ENCODE measurements at regions not wholly inside any gene's neighbourhood (a gene's known extent, or its start where the extent isn't known, plus 50 kb on each side); places are given as distances from the start of the nearest gene placed in this dataset.
A peak's percentile ranks its signal among the peaks of the same experiment; 100 is the strongest.

DNA sequence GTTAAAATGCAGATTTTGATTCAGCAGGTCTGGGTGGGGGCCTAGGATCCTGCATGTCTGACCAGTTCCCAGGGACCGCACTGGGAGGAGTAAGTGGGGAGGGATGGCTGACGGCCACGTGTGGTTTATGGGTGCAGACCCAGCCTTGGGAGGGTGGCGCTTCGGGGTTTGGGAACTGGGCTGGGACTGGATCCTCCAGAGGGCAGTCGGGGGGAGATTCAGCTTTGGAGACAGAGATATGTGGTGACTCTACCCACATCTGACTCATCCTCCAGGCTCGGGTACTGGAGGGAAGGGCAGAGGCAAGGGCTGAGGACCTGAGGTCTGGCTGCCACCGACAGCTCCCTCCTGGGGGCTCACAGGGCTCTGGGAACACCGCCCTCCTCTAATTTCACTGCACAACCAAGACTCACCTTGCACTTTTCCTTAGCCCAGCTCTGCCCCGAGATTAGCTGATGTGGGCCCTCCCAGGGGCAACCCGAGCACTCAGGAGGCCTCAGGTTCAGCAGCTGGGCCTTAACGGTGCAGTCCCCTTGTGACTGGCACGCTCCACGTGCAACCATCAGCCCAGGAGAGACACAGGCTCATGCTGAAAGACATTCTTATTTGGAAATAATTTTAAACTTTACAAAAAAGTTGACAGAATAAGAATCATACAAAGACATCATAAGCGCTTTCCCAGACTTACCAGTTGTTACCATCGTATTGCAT lies 172.8 kb upstream of the PMEPA1 start:
- Histone ChIP-seq H3K27ac (no peak overlapping the region), H3K36me3 (no peaks in the 10 kb centered on the region), H3K9me3 (peaks cover 0 to 7% (median 0%) of the 10 kb centered on the region in 3 donors), H3K4me1 (no peaks in the 10 kb centered on the region), H3K4me3 (no peak overlapping the region), H3K27me3 (no peaks in the 10 kb centered on the region)
- in situ Hi-C loops (cut with MboI; ENCODE audit: low sequenced_read_pairs in 4 of 4), result loop anchor here in 1 of 4 donors (25.0 kb wide), 1 partner anchor 95 kb away; no protein-coding TSS in a partner anchor
- no peak for ATAC-seq
- DNase-seq, result no peak
- TF ChIP-seq, protein P1, sequence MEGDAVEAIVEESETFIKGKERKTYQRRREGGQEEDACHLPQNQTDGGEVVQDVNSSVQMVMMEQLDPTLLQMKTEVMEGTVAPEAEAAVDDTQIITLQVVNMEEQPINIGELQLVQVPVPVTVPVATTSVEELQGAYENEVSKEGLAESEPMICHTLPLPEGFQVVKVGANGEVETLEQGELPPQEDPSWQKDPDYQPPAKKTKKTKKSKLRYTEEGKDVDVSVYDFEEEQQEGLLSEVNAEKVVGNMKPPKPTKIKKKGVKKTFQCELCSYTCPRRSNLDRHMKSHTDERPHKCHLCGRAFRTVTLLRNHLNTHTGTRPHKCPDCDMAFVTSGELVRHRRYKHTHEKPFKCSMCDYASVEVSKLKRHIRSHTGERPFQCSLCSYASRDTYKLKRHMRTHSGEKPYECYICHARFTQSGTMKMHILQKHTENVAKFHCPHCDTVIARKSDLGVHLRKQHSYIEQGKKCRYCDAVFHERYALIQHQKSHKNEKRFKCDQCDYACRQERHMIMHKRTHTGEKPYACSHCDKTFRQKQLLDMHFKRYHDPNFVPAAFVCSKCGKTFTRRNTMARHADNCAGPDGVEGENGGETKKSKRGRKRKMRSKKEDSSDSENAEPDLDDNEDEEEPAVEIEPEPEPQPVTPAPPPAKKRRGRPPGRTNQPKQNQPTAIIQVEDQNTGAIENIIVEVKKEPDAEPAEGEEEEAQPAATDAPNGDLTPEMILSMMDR (IDR thresholded peaks at IDR 0.05 in 4 of 5, conservative IDR thresholded peaks at IDR 0.05 in 1 of 5), result no peak
- no peak for TF ChIP-seq POLR2A (IDR thresholded peaks at IDR 0.05)
- intact Hi-C loops (cut with DNase I; ENCODE audit: low total_unique reads), result no loop called here

DNA sequence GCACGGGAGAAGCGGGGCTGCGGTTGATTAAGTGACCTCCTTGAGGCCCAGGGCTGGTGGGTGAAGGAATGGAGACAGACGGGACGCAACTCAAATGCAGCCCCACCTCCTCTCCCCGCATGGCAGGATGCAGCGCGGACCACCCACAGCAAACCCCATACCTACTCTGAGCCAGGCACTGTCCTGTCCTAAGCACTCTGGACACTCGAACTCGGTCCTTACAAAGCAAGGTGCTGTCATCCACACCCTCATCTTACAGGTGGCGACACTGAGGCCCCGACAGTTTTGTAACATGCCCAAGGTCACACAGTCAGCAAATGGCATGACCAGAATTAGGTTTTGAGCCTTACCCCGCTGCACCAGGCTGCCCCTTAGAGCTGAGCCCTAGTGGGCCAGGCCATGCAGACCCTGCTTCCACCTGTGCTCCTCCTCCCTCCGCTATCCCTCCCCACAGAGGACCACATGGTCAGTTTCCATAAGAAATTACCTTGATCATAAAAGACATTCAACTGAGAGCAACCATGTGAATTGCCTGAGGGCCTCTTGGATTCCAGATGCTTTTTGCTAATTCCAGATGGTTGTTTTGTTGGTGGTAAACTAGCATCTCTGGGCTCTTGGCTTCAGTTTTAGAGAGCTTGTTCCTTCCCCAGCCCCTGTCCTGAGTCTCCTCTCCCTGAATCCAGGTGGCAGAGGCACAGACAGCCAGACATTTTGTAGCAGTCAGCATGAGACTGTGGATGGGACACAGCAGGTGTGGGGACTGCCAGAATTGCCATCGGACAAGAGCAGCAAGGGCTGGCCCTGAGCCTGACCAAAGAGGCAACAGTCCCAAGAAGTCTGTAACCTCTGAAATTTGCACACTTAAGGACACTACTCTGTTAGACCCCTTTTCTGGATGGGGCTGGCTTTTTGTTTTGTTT lies 171.9 kb upstream of the PMEPA1 start:
- Histone ChIP-seq H3K36me3 (no peaks in the 10 kb centered on the region), H3K4me3 (no peak overlapping the region), H3K9me3 (no peaks in the 10 kb centered on the region), H3K27me3 (no peaks in the 10 kb centered on the region), H3K4me1 (no peaks in the 10 kb centered on the region), H3K27ac (no peak overlapping the region)
- no peak for ATAC-seq
- TF ChIP-seq, protein P1 (IDR thresholded peaks at IDR 0.05 in 4 of 5, conservative IDR thresholded peaks at IDR 0.05 in 1 of 5), result no peak
- TF ChIP-seq POLR2A (IDR thresholded peaks at IDR 0.05), result no peak
- DNase-seq, result no peak
- in situ Hi-C loops (cut with MboI; ENCODE audit: low sequenced_read_pairs in 4 of 4) (loop anchor here in 1 of 4 donors (25.0 kb wide), 1 partner anchor 94 kb away; no protein-coding TSS in a partner anchor), intact Hi-C loops (cut with DNase I; ENCODE audit: low total_unique reads) (no loop called here)

DNA sequence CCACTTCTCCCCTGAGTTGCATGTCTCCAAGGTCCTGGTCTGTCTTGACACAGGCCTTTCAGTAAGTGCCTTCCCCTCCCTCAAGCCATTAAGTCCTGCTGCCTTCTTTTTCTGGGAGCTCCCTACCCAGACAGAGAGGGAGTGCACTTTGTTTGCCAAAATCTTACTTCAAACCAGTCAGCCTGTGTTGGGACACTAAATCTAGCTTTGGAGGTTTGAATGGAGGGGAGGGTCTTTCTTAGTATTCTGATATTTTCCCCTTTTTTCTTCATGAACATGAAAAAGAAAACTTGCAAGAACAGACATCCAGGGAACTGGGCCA lies 170.7 kb upstream of the PMEPA1 start:
- TF ChIP-seq, protein P1 (IDR thresholded peaks at IDR 0.05 in 4 of 5, conservative IDR thresholded peaks at IDR 0.05 in 1 of 5), result no peak
- no peak for TF ChIP-seq POLR2A (IDR thresholded peaks at IDR 0.05)
- DNase-seq (no peak), ATAC-seq (no peak)
- no peaks in the 10 kb centered on the region for H3K4me1 ChIP-seq
- H3K36me3 ChIP-seq, result no peaks in the 10 kb centered on the region
- H3K4me3 ChIP-seq, result no peak overlapping the region
- no peaks in the 10 kb centered on the region for H3K27me3 ChIP-seq
- intact Hi-C loops (cut with DNase I; ENCODE audit: low total_unique reads), result no loop called here
- in situ Hi-C loops (cut with MboI; ENCODE audit: low sequenced_read_pairs in 4 of 4), result loop anchor here in 1 of 4 donors (25.0 kb wide), 1 partner anchor 93 kb away; no protein-coding TSS in a partner anchor
- no peak overlapping the region for H3K27ac ChIP-seq
- H3K9me3 ChIP-seq, result no peaks in the 10 kb centered on the region

DNA sequence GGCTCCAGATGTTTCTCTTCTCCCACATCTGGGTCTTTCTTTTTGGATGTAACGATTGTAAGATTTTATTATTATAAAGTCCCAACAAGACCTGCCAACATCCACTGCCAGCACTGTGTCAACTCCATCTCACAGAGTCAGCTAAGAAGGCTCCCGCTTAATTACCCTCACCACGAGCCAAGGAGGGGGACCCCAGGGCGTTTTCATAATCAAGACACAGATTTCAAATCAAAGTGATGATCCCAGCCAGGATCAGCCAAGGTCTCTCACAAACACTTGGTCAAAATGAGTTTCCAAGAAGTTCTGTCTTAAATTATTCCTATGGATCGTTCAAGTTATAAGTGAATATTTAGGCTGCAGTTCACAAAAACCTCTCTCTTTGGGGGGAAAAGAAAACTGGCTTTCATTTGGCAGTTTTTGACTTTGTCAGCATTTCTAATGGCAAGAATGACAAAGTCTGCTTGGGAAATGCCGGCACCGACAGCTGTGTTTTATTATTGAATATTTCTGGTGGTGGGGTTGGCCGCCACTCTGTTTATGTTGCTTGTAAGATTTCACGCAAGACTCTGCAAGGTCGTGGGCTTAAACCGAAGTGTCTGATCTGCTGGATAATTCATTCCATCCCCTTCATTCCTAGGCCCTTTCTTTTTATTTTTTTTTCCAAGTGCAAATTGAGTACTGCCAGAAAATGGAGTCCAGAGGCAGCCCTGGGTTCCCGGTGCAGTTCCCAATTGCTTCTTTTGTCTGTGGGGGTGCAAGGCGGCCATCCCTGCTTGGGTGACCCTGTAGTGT lies 170.2 kb upstream of the PMEPA1 start:
- in situ Hi-C loops (cut with MboI; ENCODE audit: low sequenced_read_pairs in 4 of 4) (loop anchor here in 1 of 4 donors (25.0 kb wide), 1 partner anchor 93 kb away; no protein-coding TSS in a partner anchor), intact Hi-C loops (cut with DNase I; ENCODE audit: low total_unique reads) (no loop called here)
- no peaks in the 10 kb centered on the region for H3K27me3 ChIP-seq
- ATAC-seq, result no peak
- H3K27ac ChIP-seq, result peak overlapping the region in 1 of 4 donors; percentile 7
- H3K4me1 ChIP-seq, result no peaks in the 10 kb centered on the region
- DNase-seq, result no peak
- no peaks in the 10 kb centered on the region for H3K36me3 ChIP-seq
- no peaks in the 10 kb centered on the region for H3K9me3 ChIP-seq
- H3K4me3 ChIP-seq, result no peak overlapping the region
- TF ChIP-seq, protein P1 (IDR thresholded peaks at IDR 0.05 in 4 of 5, conservative IDR thresholded peaks at IDR 0.05 in 1 of 5), result no peak
- TF ChIP-seq POLR2A (IDR thresholded peaks at IDR 0.05), result no peak
